Endodermal cell (in vitro differentiated cells): ENCODE measurements at regions not wholly inside any gene's neighbourhood (a gene's known extent, or its start where the extent isn't known, plus 50 kb on each side); places are given as distances from the start of the nearest gene placed in this dataset.

Experiments
- DNase-seq: peaks from one replicate; pipeline ENCODE4 v3.0.0-alpha.2; 2017
- H3K27ac ChIP-seq: 2 replicates; pipeline ENCODE4 v1.5.1; 2013; ENCODE audit warnings: mild to moderate bottlenecking, low read depth, low read length, moderate library complexity
- H3K27me3 ChIP-seq: 2 replicates; pipeline ENCODE4 v1.6.1; 2013; ENCODE audit warnings: mild to moderate bottlenecking, low read length, moderate library complexity; ENCODE audit not compliant: insufficient read depth, control insufficient read depth, poor library complexity, severe bottlenecking
- H3K36me3 ChIP-seq: 2 replicates; pipeline ENCODE4 v1.7.0; 2013; ENCODE audit warnings: mild to moderate bottlenecking, low read length, moderate library complexity; ENCODE audit not compliant: control insufficient read depth, insufficient read depth
- H3K4me1 ChIP-seq: one replicate; pipeline ENCODE4 v1.7.0; 2013; ENCODE audit warnings: low read length; ENCODE audit not compliant: control insufficient read depth, insufficient read depth
- H3K4me3 ChIP-seq: 2 replicates; pipeline ENCODE4 v1.5.1; 2013; ENCODE audit warnings: mild to moderate bottlenecking, low read length, moderate library complexity
- H3K9ac ChIP-seq: 2 replicates; pipeline ENCODE4 v1.6.1; 2013; ENCODE audit warnings: mild to moderate bottlenecking, low read length, moderate library complexity; ENCODE audit not compliant: poor library complexity, severe bottlenecking; ENCODE audit errors: extremely low read depth
- H3K9me3 ChIP-seq: 2 replicates; pipeline ENCODE4 v1.6.1; 2013; ENCODE audit warnings: mild to moderate bottlenecking, low read length, moderate library complexity; ENCODE audit not compliant: control insufficient read depth
- H3K27ac Mint-ChIP-seq: 2 replicates; pipeline ENCODE4 v1.8.0; 2020; ENCODE audit warnings: mixed read lengths
- H3K27me3 Mint-ChIP-seq: 2 replicates; pipeline ENCODE4 v1.8.0; 2021; ENCODE audit warnings: mild to moderate bottlenecking, mixed read lengths; ENCODE audit not compliant: insufficient read depth
- H3K36me3 Mint-ChIP-seq: 2 replicates; pipeline ENCODE4 v1.8.0; 2020; ENCODE audit warnings: low read depth, mixed read lengths
- H3K4me1 Mint-ChIP-seq: 2 replicates; pipeline ENCODE4 v1.8.0; 2020; ENCODE audit warnings: mixed read lengths
- H3K4me3 Mint-ChIP-seq: 2 replicates; pipeline ENCODE4 v1.8.0; 2020; ENCODE audit warnings: mild to moderate bottlenecking, moderate library complexity, mixed read lengths
- H3K9me3 Mint-ChIP-seq: 2 replicates; pipeline ENCODE4 v1.8.0; 2020; ENCODE audit warnings: mild to moderate bottlenecking, mixed read lengths
- CTCF ChIP-seq: fragments of 200-600 bp; sonication (generic); conservative IDR thresholded peaks from 2 replicates; pipeline ENCODE4 v1.5.0; 2021; ENCODE audit warnings: antibody characterized with exemption, mild to moderate bottlenecking
- WGBS, 2 experiments: methylation state at CpG; one replicate each; pipeline versions ENCODE4 v1.1.5 to v1.1.7; 2013; ENCODE audit warnings: missing lambda C conversion rate in 2 of 2, mixed read lengths in 1 of 2; ENCODE audit not compliant: insufficient coverage in 1 of 2, insufficient read length in 1 of 2; 5-methylcytosine and 5-hydroxymethylcytosine counted together

GRCh38 chr12:46945591-46945990 lies 119.8 kb upstream of the SLC38A4 start:
- WGBS, 2 experiments, result 88% methylated on average over 1 of the region's 3 CpGs; no CpG with 5 or more reads in 1 of the 2 experiments
- no peaks in the 10 kb centered on the region for H3K27me3 Mint-ChIP-seq
- H3K27me3 ChIP-seq, result no peaks in the 10 kb centered on the region
- H3K27ac ChIP-seq, result no peak overlapping the region
- H3K36me3 Mint-ChIP-seq, result no peaks in the 10 kb centered on the region
- no peaks in the 10 kb centered on the region for H3K9me3 Mint-ChIP-seq
- H3K4me3 ChIP-seq, result no peak overlapping the region
- TF ChIP-seq CTCF, result no peak
- no peak overlapping the region for H3K4me3 Mint-ChIP-seq
- H3K4me1 ChIP-seq, result no peaks in the 10 kb centered on the region
- H3K9ac ChIP-seq, result no peak overlapping the region
- H3K27ac Mint-ChIP-seq, result no peak overlapping the region
- no peak for DNase-seq
- no peaks in the 10 kb centered on the region for H3K4me1 Mint-ChIP-seq
- H3K9me3 ChIP-seq, result no peaks in the 10 kb centered on the region
- no peaks in the 10 kb centered on the region for H3K36me3 ChIP-seq

- 94% methylated on average over 1 of the region's 2 CpGs; no CpG with 5 or more reads in 1 of the 2 experiments for WGBS, 2 experiments
- Histone ChIP-seq H3K4me3 (no peak overlapping the region), H3K9ac (no peak overlapping the region), H3K27me3 (no peaks in the 10 kb centered on the region), H3K4me1 (no peaks in the 10 kb centered on the region), H3K27ac (no peak overlapping the region), H3K36me3 (no peaks in the 10 kb centered on the region), H3K9me3 (no peaks in the 10 kb centered on the region)
- H3K9me3 Mint-ChIP-seq, result no peaks in the 10 kb centered on the region
- H3K4me1 Mint-ChIP-seq, result no peaks in the 10 kb centered on the region
- H3K36me3 Mint-ChIP-seq, result no peaks in the 10 kb centered on the region
- no peak for DNase-seq
- TF ChIP-seq CTCF, result no peak
- H3K27me3 Mint-ChIP-seq, result no peaks in the 10 kb centered on the region
- H3K4me3 Mint-ChIP-seq, result no peak overlapping the region
- H3K27ac Mint-ChIP-seq, result no peak overlapping the region
Observed at GRCh38 chr12:46946137-46946536, 120.3 kb upstream of the SLC38A4 start.

- Histone ChIP-seq H3K27ac (no peak overlapping the region), H3K27me3 (no peaks in the 10 kb centered on the region), H3K36me3 (no peaks in the 10 kb centered on the region), H3K4me1 (no peaks in the 10 kb centered on the region), H3K9me3 (no peaks in the 10 kb centered on the region), H3K9ac (no peak overlapping the region), H3K4me3 (no peak overlapping the region)
- Mint-ChIP-seq H3K9me3 (no peaks in the 10 kb centered on the region), H3K4me1 (no peaks in the 10 kb centered on the region), H3K4me3 (no peak overlapping the region), H3K27ac (no peak overlapping the region), H3K27me3 (no peaks in the 10 kb centered on the region), H3K36me3 (no peaks in the 10 kb centered on the region)
- WGBS, 2 experiments, result 80% methylated on average over 1 of the region's 1 CpG; no CpG with 5 or more reads in 1 of the 2 experiments
- no peak for TF ChIP-seq CTCF
- no peak for DNase-seq
Observed at GRCh38 chr12:46948936-46949545, 123.2 kb upstream of the SLC38A4 start.
